Activated CD4-positive, CD25-positive, alpha-beta regulatory T cell treated with anti-CD3 and anti-CD28 coated beads, Interleukin-2, amount 50 U/mL, for 24 hours (primary cell): ENCODE measurements at regions not wholly inside any gene's neighbourhood (a gene's known extent, or its start where the extent isn't known, plus 50 kb on each side); places are given as distances from the start of the nearest gene placed in this dataset.

Source experiments
- ATAC-seq, 2 donors: fragments of 150-1000 bp; cut with Tn5 transposase; one replicate each; pipeline ENCODE4 v1.10.0; 2021; ENCODE audit warnings: mild to moderate bottlenecking in 1 of 2, moderate library complexity in 1 of 2

- ATAC-seq: no peak
These were observed 675.8 kb downstream of the HACE1 start for GRCh38 chr6:104183816-104184435.

GRCh38 chr6:104182811-104183210, 676.9 kb downstream of the HACE1 start:
- ATAC-seq: no peak

GRCh38 chr6:104173668-104174067, 686.1 kb downstream of the HACE1 start:
- no peak for ATAC-seq

- ATAC-seq: no peak
These were observed 689.3 kb downstream of the HACE1 start for GRCh38 chr6:104170401-104170800.

- no peak for ATAC-seq
These were observed 693.6 kb downstream of the HACE1 start for GRCh38 chr6:104166055-104166668.

- no peak for ATAC-seq
These were observed 697.6 kb downstream of the HACE1 start for GRCh38 chr6:104162036-104162669.

- no peak for ATAC-seq
These were observed 700.6 kb downstream of the HACE1 start for GRCh38 chr6:104159045-104159618.

- ATAC-seq: no peak
These were observed 716.0 kb downstream of the HACE1 start for GRCh38 chr6:104143757-104144156.

- ATAC-seq: no peak
These were observed 724.8 kb downstream of the HACE1 start for GRCh38 chr6:104134876-104135275.

GRCh38 chr6:104130343-104130742, 729.4 kb downstream of the HACE1 start:
- no peak for ATAC-seq

- ATAC-seq: no peak
These were observed 733.3 kb downstream of the HACE1 start for GRCh38 chr6:104126315-104127005.

- ATAC-seq: no peak
These were observed 736.5 kb downstream of the HACE1 start for GRCh38 chr6:104123227-104123626.

GRCh38 chr6:104118274-104118673, 741.4 kb downstream of the HACE1 start:
- no peak for ATAC-seq

GRCh38 chr6:104109806-104110205, 749.9 kb downstream of the HACE1 start:
- ATAC-seq: no peak

- ATAC-seq: no peak
These were observed 751.1 kb downstream of the HACE1 start for GRCh38 chr6:104108634-104109033.

GRCh38 chr6:104095661-104096416, 763.9 kb downstream of the HACE1 start:
- no peak for ATAC-seq

GRCh38 chr6:104087765-104088164, 772.0 kb downstream of the HACE1 start:
- ATAC-seq: no peak

GRCh38 chr6:104068281-104068680, 791.4 kb downstream of the HACE1 start:
- ATAC-seq: no peak

- no peak for ATAC-seq
These were observed 794.8 kb downstream of the HACE1 start for GRCh38 chr6:104064876-104065275.

GRCh38 chr6:104050455-104050854, 809.3 kb downstream of the HACE1 start:
- no peak for ATAC-seq

GRCh38 chr6:104046426-104046825, 813.3 kb downstream of the HACE1 start:
- no peak for ATAC-seq

GRCh38 chr6:104031346-104031745, 828.4 kb downstream of the HACE1 start:
- no peak for ATAC-seq

GRCh38 chr6:104022126-104022525, 837.6 kb downstream of the HACE1 start:
- no peak for ATAC-seq
